BE2C (cell line): ENCODE measurements at regions not wholly inside any gene's neighbourhood (a gene's known extent, or its start where the extent isn't known, plus 50 kb on each side); places are given as distances from the start of the nearest gene placed in this dataset.

ENCODE experiments used
- DNase-seq: peaks from one replicate; pipeline ENCODE4 v3.0.0-alpha.2; 2020
- H3K27me3 ChIP-seq: fragments of 250-450 bp; sonication (Bioruptor Pico); 2 replicates; pipeline ENCODE4 v1.5.1; 2020; ENCODE audit warnings: mild to moderate bottlenecking
- H3K36me3 ChIP-seq: fragments of 250-450 bp; sonication (Bioruptor Pico); 2 replicates; pipeline ENCODE4 v1.5.1; 2020; ENCODE audit warnings: mild to moderate bottlenecking
- H3K4me1 ChIP-seq: fragments of 250-450 bp; sonication (Bioruptor Pico); 2 replicates; pipeline ENCODE4 v1.5.1; 2020
- H3K4me3 ChIP-seq: 2 replicates; pipeline ENCODE4 v1.5.1; 2011; ENCODE audit warnings: low read depth, low read length
- H3K9me3 ChIP-seq: fragments of 250-450 bp; sonication (Bioruptor Pico); 2 replicates; pipeline ENCODE4 v1.5.1; 2020
- CTCF ChIP-seq: IDR thresholded peaks from 2 replicates; pipeline ENCODE4 v1.5.1; 2012; ENCODE audit warnings: mild to moderate bottlenecking, low read depth, low read length

- Histone ChIP-seq H3K4me3 (no peak overlapping the region), H3K36me3 (no peaks in the 10 kb centered on the region), H3K27me3 (no peaks in the 10 kb centered on the region), H3K4me1 (no peaks in the 10 kb centered on the region), H3K9me3 (no peaks in the 10 kb centered on the region)
- TF ChIP-seq CTCF = no peak
- DNase-seq = no peak
Observed at GRCh38 chr5:53397845-53398244, 82.6 kb upstream of the FST start.

- no peaks in the 10 kb centered on the region for H3K9me3 ChIP-seq
- H3K4me3 ChIP-seq = no peak overlapping the region
- DNase-seq = no peak
- H3K36me3 ChIP-seq = no peaks in the 10 kb centered on the region
- no peaks in the 10 kb centered on the region for H3K27me3 ChIP-seq
- TF ChIP-seq CTCF = no peak
- H3K4me1 ChIP-seq = no peaks in the 10 kb centered on the region
Observed at GRCh38 chr5:53399926-53400697, 80.3 kb upstream of the FST start.

GRCh38 chr5:53403291-53403690 is 77.1 kb upstream of the FST start:
- Histone ChIP-seq H3K4me1 (no peaks in the 10 kb centered on the region), H3K4me3 (no peak overlapping the region), H3K36me3 (no peaks in the 10 kb centered on the region), H3K9me3 (no peaks in the 10 kb centered on the region), H3K27me3 (no peaks in the 10 kb centered on the region)
- DNase-seq = no peak
- no peak for TF ChIP-seq CTCF

GRCh38 chr5:53403758-53404157 is 76.7 kb upstream of the FST start:
- no peak for DNase-seq
- Histone ChIP-seq H3K4me3 (no peak overlapping the region), H3K9me3 (no peaks in the 10 kb centered on the region), H3K36me3 (no peaks in the 10 kb centered on the region), H3K27me3 (no peaks in the 10 kb centered on the region), H3K4me1 (no peaks in the 10 kb centered on the region)
- no peak for TF ChIP-seq CTCF

GRCh38 chr5:53405396-53405795 is 75.0 kb upstream of the FST start:
- DNase-seq = no peak
- Histone ChIP-seq H3K4me3 (no peak overlapping the region), H3K27me3 (no peaks in the 10 kb centered on the region), H3K9me3 (no peaks in the 10 kb centered on the region), H3K4me1 (no peaks in the 10 kb centered on the region), H3K36me3 (no peaks in the 10 kb centered on the region)
- TF ChIP-seq CTCF = no peak

GRCh38 chr5:53406630-53407316 is 73.7 kb upstream of the FST start:
- no peak overlapping the region for H3K4me3 ChIP-seq
- H3K27me3 ChIP-seq = no peaks in the 10 kb centered on the region
- H3K4me1 ChIP-seq = no peaks in the 10 kb centered on the region
- no peak for TF ChIP-seq CTCF
- DNase-seq = no peak
- H3K36me3 ChIP-seq = no peaks in the 10 kb centered on the region
- H3K9me3 ChIP-seq = no peaks in the 10 kb centered on the region
